ENCODE measurements at regions not wholly inside any gene's neighbourhood (a gene's known extent, or its start where the extent isn't known, plus 50 kb on each side); places are given as distances from the start of the nearest gene placed in this dataset.
A peak's percentile ranks its signal among the peaks of the same experiment; 100 is the strongest.

DNA sequence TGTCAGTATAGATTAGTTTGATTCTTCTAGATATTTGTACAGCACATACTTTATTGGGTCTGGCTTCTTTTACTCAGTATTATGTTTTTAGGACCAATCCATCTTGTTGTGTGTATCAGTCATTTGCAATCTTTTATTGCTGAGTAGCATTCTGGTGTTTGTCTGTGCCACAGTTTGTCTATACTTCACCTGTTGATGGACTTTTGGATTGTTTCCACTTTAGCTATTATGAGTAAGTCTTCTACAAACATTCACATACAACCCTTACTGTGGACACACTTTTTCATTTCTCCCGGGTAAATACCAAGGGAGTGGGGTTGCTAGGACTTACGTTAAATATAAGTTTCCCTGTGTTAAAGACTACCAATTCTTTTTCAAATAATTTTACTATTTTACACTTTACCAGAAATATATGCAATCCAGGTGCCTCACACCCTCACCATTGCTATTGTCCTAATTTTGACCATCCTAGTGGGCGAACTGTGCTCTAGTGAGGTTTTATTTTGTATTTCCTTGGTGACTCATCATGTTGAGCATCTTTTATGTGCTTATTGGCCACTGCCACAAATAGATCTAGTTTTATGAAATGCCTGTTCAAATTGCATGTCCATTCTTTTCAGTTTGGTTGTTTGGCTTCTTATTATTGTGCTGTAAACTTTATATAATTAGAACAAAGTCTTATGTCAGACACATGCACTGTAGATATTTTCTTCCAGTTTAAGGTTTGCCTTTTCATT is 304.7 kb upstream of the TMTC1 start:
- H3K27ac ChIP-seq (ENCODE audit: extremely low read depth, low read depth, low read length), result no peak overlapping the region
- H3K4me3 ChIP-seq (ENCODE audit: low read depth, low read length), result no peak overlapping the region
- POLR2A ChIA-PET, result no interaction called here
- no peaks in the 10 kb centered on the region; the same call in 1 of the 2 replicates for H3K4me1 ChIP-seq (ENCODE audit: control insufficient read depth, insufficient read depth, low read length)
- CTCF ChIA-PET, result no interaction called here
- H3K9me3 ChIP-seq (ENCODE audit: control insufficient read depth, insufficient read depth, low read depth, low read length), result no peaks in the 10 kb centered on the region
- H3K36me3 ChIP-seq (ENCODE audit: control insufficient read depth in 2 of 2, insufficient read depth in 1 of 2, low read length in 2 of 2), result no peaks in the 10 kb centered on the region
- TF ChIP-seq, protein P1, sequence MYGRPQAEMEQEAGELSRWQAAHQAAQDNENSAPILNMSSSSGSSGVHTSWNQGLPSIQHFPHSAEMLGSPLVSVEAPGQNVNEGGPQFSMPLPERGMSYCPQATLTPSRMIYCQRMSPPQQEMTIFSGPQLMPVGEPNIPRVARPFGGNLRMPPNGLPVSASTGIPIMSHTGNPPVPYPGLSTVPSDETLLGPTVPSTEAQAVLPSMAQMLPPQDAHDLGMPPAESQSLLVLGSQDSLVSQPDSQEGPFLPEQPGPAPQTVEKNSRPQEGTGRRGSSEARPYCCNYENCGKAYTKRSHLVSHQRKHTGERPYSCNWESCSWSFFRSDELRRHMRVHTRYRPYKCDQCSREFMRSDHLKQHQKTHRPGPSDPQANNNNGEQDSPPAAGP (tag by site-specific recombination; IDR thresholded peaks at IDR 0.05), result no peak
- peak; percentile 72 for TF ChIP-seq SCRT2 (tag by site-specific recombination; IDR thresholded peaks at IDR 0.05)
- TF ChIP-seq, protein P2, sequence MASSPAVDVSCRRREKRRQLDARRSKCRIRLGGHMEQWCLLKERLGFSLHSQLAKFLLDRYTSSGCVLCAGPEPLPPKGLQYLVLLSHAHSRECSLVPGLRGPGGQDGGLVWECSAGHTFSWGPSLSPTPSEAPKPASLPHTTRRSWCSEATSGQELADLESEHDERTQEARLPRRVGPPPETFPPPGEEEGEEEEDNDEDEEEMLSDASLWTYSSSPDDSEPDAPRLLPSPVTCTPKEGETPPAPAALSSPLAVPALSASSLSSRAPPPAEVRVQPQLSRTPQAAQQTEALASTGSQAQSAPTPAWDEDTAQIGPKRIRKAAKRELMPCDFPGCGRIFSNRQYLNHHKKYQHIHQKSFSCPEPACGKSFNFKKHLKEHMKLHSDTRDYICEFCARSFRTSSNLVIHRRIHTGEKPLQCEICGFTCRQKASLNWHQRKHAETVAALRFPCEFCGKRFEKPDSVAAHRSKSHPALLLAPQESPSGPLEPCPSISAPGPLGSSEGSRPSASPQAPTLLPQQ (tag by site-specific recombination; IDR thresholded peaks at IDR 0.05), result no peak
- TF ChIP-seq, protein P3, sequence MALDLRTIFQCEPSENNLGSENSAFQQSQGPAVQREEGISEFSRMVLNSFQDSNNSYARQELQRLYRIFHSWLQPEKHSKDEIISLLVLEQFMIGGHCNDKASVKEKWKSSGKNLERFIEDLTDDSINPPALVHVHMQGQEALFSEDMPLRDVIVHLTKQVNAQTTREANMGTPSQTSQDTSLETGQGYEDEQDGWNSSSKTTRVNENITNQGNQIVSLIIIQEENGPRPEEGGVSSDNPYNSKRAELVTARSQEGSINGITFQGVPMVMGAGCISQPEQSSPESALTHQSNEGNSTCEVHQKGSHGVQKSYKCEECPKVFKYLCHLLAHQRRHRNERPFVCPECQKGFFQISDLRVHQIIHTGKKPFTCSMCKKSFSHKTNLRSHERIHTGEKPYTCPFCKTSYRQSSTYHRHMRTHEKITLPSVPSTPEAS (tag by site-specific recombination; IDR thresholded peaks at IDR 0.05), result no peak
- TF ChIP-seq ZNF10 (tag by site-specific recombination; IDR thresholded peaks at IDR 0.05), result 0 out of 2 replicates have a peak, but pooled peaks have one; percentile 28
- no peak for TF ChIP-seq ZNF394 (tag by site-specific recombination; IDR thresholded peaks at IDR 0.05; ENCODE audit: borderline replicate concordance)

DNA sequence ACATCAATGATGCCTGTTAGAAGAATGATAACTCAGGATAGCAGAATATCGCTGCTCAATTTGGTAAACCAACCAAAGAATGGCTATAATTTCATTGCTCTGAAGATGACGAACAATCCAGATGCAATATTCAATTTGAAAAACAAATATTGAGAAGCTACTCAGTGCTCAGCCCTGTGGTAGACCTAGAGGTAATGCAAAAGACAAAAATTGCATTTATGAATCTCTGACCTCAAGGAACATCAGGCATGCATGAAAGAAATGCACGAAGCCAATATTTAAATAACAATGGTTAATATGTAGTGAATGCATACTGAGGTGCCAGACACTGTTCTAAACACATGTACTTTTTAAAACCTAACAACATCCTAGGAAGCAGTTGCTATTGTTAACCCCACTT is 298.6 kb upstream of the TMTC1 start:
- Histone ChIP-seq H3K4me1 (ENCODE audit: control insufficient read depth, insufficient read depth, low read length) (no peaks in the 10 kb centered on the region), H3K27ac (ENCODE audit: extremely low read depth, low read depth, low read length) (no peak overlapping the region), H3K4me3 (ENCODE audit: low read depth, low read length) (no peak overlapping the region), H3K36me3 (ENCODE audit: control insufficient read depth in 2 of 2, insufficient read depth in 1 of 2, low read length in 2 of 2) (no peaks in the 10 kb centered on the region), H3K9me3 (ENCODE audit: control insufficient read depth, insufficient read depth, low read depth, low read length) (no peaks in the 10 kb centered on the region)
- POLR2A ChIA-PET, result no interaction called here
- CTCF ChIA-PET, result no interaction called here
- TF ChIP-seq ZNF843 (tag by site-specific recombination; IDR thresholded peaks at IDR 0.05) (no peak), ZNF239 (tag by site-specific recombination; IDR thresholded peaks at IDR 0.05) (no peak), ZBTB48 (tag by site-specific recombination; IDR thresholded peaks at IDR 0.05) (no peak), ZFP41 (tag by site-specific recombination; IDR thresholded peaks at IDR 0.05; ENCODE audit: borderline replicate concordance) (no peak), ZBTB17 (tag by site-specific recombination; IDR thresholded peaks at IDR 0.05) (no peak), HOXA7 (CRISPR knock-in tag; IDR thresholded peaks at IDR 0.05; ENCODE audit: borderline replicate concordance) (no peak), ZNF777 (tag by site-specific recombination; IDR thresholded peaks at IDR 0.05; ENCODE audit: borderline replicate concordance) (no peak), ZNF473 (tag by site-specific recombination; IDR thresholded peaks at IDR 0.05) (no peak), ZNF169 (tag by site-specific recombination; IDR thresholded peaks at IDR 0.05) (no peak)
- TF ChIP-seq, protein P4, sequence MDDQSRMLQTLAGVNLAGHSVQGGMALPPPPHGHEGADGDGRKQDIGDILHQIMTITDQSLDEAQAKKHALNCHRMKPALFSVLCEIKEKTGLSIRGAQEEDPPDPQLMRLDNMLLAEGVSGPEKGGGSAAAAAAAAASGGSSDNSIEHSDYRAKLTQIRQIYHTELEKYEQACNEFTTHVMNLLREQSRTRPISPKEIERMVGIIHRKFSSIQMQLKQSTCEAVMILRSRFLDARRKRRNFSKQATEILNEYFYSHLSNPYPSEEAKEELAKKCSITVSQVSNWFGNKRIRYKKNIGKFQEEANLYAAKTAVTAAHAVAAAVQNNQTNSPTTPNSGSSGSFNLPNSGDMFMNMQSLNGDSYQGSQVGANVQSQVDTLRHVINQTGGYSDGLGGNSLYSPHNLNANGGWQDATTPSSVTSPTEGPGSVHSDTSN (CRISPR knock-in tag; IDR thresholded peaks at IDR 0.05), result no peak
- TF ChIP-seq, protein P5, sequence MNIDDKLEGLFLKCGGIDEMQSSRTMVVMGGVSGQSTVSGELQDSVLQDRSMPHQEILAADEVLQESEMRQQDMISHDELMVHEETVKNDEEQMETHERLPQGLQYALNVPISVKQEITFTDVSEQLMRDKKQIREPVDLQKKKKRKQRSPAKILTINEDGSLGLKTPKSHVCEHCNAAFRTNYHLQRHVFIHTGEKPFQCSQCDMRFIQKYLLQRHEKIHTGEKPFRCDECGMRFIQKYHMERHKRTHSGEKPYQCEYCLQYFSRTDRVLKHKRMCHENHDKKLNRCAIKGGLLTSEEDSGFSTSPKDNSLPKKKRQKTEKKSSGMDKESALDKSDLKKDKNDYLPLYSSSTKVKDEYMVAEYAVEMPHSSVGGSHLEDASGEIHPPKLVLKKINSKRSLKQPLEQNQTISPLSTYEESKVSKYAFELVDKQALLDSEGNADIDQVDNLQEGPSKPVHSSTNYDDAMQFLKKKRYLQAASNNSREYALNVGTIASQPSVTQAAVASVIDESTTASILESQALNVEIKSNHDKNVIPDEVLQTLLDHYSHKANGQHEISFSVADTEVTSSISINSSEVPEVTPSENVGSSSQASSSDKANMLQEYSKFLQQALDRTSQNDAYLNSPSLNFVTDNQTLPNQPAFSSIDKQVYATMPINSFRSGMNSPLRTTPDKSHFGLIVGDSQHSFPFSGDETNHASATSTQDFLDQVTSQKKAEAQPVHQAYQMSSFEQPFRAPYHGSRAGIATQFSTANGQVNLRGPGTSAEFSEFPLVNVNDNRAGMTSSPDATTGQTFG (tag by site-specific recombination; IDR thresholded peaks at IDR 0.05; ENCODE audit: borderline replicate concordance), result no peak
- TF ChIP-seq, protein P1 (tag by site-specific recombination; IDR thresholded peaks at IDR 0.05), result no peak
- TF ChIP-seq, protein P6, sequence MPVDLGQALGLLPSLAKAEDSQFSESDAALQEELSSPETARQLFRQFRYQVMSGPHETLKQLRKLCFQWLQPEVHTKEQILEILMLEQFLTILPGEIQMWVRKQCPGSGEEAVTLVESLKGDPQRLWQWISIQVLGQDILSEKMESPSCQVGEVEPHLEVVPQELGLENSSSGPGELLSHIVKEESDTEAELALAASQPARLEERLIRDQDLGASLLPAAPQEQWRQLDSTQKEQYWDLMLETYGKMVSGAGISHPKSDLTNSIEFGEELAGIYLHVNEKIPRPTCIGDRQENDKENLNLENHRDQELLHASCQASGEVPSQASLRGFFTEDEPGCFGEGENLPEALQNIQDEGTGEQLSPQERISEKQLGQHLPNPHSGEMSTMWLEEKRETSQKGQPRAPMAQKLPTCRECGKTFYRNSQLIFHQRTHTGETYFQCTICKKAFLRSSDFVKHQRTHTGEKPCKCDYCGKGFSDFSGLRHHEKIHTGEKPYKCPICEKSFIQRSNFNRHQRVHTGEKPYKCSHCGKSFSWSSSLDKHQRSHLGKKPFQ (tag by site-specific recombination; IDR thresholded peaks at IDR 0.05), result no peak

Measured in HEK293 (cell line).